ENCODE measurements at regions not wholly inside any gene's neighbourhood (a gene's known extent, or its start where the extent isn't known, plus 50 kb on each side); places are given as distances from the start of the nearest gene placed in this dataset.

DNA sequence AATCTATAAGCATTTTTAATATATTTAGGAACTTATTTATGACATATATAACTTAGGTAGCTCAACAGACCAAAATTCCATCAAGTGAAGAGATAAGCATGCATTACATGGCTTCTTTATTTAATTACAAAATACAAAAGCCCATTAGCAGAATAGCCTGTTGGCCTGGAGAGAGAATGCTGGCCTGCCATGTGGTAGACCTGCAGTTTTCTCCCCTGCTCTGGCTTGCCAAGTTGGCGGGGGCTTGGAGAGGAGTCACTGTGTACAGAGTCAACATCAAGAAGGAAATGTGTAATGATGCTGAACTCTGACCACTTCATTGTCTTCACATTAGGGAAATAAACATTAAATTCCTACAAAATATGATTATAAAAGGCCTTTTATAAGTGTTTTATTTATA is 69.8 kb upstream of the CNTLN start:
- Mint-ChIP-seq H3K4me3 (no peak overlapping the region), H3K27me3 (ENCODE audit: insufficient read depth, low read depth, poor library complexity) (peaks cover 2% of the 10 kb centered on the region), H3K4me1 (peaks cover 6% of the 10 kb centered on the region; the same call in 2 of the 3 replicates), H3K36me3 (ENCODE audit: low read depth) (no peaks in the 10 kb centered on the region), H3K27ac (no peak overlapping the region), H3K9me3 (no peaks in the 10 kb centered on the region)
- Histone ChIP-seq H3K36me3 (ENCODE audit: insufficient read depth) (no peaks in the 10 kb centered on the region), H3K27me3 (ENCODE audit: insufficient read depth) (no peaks in the 10 kb centered on the region), H3K4me1 (ENCODE audit: insufficient read depth) (no peaks in the 10 kb centered on the region), H3K9me2 (ENCODE audit: insufficient read depth) (no peaks in the 10 kb centered on the region), H3K79me2 (replicated peaks; ENCODE audit: insufficient read depth) (no peaks in the 10 kb centered on the region), H3F3A (replicated peaks; ENCODE audit: low read depth) (no peaks in the 10 kb centered on the region), H4K20me1 (replicated peaks; ENCODE audit: insufficient read depth) (no peaks in the 10 kb centered on the region), H3K4me3 (no peak overlapping the region), H3K4me2 (no peak overlapping the region), H3K27ac (ENCODE audit: low read depth) (no peak overlapping the region), H2AFZ (no peak overlapping the region)
- no peak for DNase-seq (ENCODE audit: low spot score)
- TF ChIP-seq POLR2AphosphoS5 (IDR thresholded peaks at IDR 0.05; ENCODE audit: low read depth) (no peak), NANOG (IDR thresholded peaks at IDR 0.05; ENCODE audit: borderline replicate concordance) (no peak)
- ATAC-seq: no peak; the same call in 2 of the 3 replicates

DNA sequence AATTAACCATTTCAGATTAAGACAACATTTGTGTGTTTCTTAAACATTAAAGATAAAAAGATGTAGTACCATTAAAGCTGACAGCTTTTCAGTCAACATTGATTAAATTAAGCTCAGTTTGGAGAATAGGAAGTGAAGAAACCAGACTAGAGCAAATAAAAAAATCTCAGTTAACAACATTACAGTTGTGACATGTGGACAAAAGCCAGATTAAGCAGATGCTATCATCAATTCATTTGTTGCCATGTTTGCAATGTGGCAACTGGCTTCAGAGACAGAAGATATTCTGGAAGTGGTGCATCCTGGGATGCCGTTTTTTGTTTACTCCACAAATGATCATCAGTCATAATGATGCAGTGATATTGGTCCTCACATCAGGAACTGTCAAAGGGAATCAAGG is 70.3 kb upstream of the CNTLN start:
- peaks cover 2% of the 10 kb centered on the region for H3K27me3 Mint-ChIP-seq (ENCODE audit: insufficient read depth, low read depth, poor library complexity)
- Histone ChIP-seq H3K9me2 (ENCODE audit: insufficient read depth) (no peaks in the 10 kb centered on the region), H3K27ac (ENCODE audit: low read depth) (no peak overlapping the region), H3K4me3 (no peak overlapping the region), H4K20me1 (replicated peaks; ENCODE audit: insufficient read depth) (no peaks in the 10 kb centered on the region), H2AFZ (no peak overlapping the region), H3K4me1 (ENCODE audit: insufficient read depth) (no peaks in the 10 kb centered on the region), H3K79me2 (replicated peaks; ENCODE audit: insufficient read depth) (no peaks in the 10 kb centered on the region), H3K4me2 (no peak overlapping the region), H3F3A (replicated peaks; ENCODE audit: low read depth) (no peaks in the 10 kb centered on the region), H3K36me3 (ENCODE audit: insufficient read depth) (no peaks in the 10 kb centered on the region), H3K27me3 (ENCODE audit: insufficient read depth) (no peaks in the 10 kb centered on the region)
- H3K9me3 Mint-ChIP-seq: no peaks in the 10 kb centered on the region
- ATAC-seq (no peak), DNase-seq (ENCODE audit: low spot score) (no peak)
- peaks cover 6% of the 10 kb centered on the region; the same call in 2 of the 3 replicates for H3K4me1 Mint-ChIP-seq
- H3K36me3 Mint-ChIP-seq (ENCODE audit: low read depth): no peaks in the 10 kb centered on the region
- H3K27ac Mint-ChIP-seq: no peak overlapping the region
- no peak overlapping the region for H3K4me3 Mint-ChIP-seq
- no peak for TF ChIP-seq POLR2AphosphoS5 (IDR thresholded peaks at IDR 0.05; ENCODE audit: low read depth)
- no peak for TF ChIP-seq ZNF114 (CRISPR knock-in tag; IDR thresholded peaks at IDR 0.05)
- no peak for TF ChIP-seq STAT1 (IDR thresholded peaks at IDR 0.05; ENCODE audit: unreplicated experiment)
- TF ChIP-seq, protein P1, sequence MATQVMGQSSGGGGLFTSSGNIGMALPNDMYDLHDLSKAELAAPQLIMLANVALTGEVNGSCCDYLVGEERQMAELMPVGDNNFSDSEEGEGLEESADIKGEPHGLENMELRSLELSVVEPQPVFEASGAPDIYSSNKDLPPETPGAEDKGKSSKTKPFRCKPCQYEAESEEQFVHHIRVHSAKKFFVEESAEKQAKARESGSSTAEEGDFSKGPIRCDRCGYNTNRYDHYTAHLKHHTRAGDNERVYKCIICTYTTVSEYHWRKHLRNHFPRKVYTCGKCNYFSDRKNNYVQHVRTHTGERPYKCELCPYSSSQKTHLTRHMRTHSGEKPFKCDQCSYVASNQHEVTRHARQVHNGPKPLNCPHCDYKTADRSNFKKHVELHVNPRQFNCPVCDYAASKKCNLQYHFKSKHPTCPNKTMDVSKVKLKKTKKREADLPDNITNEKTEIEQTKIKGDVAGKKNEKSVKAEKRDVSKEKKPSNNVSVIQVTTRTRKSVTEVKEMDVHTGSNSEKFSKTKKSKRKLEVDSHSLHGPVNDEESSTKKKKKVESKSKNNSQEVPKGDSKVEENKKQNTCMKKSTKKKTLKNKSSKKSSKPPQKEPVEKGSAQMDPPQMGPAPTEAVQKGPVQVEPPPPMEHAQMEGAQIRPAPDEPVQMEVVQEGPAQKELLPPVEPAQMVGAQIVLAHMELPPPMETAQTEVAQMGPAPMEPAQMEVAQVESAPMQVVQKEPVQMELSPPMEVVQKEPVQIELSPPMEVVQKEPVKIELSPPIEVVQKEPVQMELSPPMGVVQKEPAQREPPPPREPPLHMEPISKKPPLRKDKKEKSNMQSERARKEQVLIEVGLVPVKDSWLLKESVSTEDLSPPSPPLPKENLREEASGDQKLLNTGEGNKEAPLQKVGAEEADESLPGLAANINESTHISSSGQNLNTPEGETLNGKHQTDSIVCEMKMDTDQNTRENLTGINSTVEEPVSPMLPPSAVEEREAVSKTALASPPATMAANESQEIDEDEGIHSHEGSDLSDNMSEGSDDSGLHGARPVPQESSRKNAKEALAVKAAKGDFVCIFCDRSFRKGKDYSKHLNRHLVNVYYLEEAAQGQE (IDR thresholded peaks at IDR 0.05; ENCODE audit: unreplicated experiment): no peak
- TF ChIP-seq, protein P2, sequence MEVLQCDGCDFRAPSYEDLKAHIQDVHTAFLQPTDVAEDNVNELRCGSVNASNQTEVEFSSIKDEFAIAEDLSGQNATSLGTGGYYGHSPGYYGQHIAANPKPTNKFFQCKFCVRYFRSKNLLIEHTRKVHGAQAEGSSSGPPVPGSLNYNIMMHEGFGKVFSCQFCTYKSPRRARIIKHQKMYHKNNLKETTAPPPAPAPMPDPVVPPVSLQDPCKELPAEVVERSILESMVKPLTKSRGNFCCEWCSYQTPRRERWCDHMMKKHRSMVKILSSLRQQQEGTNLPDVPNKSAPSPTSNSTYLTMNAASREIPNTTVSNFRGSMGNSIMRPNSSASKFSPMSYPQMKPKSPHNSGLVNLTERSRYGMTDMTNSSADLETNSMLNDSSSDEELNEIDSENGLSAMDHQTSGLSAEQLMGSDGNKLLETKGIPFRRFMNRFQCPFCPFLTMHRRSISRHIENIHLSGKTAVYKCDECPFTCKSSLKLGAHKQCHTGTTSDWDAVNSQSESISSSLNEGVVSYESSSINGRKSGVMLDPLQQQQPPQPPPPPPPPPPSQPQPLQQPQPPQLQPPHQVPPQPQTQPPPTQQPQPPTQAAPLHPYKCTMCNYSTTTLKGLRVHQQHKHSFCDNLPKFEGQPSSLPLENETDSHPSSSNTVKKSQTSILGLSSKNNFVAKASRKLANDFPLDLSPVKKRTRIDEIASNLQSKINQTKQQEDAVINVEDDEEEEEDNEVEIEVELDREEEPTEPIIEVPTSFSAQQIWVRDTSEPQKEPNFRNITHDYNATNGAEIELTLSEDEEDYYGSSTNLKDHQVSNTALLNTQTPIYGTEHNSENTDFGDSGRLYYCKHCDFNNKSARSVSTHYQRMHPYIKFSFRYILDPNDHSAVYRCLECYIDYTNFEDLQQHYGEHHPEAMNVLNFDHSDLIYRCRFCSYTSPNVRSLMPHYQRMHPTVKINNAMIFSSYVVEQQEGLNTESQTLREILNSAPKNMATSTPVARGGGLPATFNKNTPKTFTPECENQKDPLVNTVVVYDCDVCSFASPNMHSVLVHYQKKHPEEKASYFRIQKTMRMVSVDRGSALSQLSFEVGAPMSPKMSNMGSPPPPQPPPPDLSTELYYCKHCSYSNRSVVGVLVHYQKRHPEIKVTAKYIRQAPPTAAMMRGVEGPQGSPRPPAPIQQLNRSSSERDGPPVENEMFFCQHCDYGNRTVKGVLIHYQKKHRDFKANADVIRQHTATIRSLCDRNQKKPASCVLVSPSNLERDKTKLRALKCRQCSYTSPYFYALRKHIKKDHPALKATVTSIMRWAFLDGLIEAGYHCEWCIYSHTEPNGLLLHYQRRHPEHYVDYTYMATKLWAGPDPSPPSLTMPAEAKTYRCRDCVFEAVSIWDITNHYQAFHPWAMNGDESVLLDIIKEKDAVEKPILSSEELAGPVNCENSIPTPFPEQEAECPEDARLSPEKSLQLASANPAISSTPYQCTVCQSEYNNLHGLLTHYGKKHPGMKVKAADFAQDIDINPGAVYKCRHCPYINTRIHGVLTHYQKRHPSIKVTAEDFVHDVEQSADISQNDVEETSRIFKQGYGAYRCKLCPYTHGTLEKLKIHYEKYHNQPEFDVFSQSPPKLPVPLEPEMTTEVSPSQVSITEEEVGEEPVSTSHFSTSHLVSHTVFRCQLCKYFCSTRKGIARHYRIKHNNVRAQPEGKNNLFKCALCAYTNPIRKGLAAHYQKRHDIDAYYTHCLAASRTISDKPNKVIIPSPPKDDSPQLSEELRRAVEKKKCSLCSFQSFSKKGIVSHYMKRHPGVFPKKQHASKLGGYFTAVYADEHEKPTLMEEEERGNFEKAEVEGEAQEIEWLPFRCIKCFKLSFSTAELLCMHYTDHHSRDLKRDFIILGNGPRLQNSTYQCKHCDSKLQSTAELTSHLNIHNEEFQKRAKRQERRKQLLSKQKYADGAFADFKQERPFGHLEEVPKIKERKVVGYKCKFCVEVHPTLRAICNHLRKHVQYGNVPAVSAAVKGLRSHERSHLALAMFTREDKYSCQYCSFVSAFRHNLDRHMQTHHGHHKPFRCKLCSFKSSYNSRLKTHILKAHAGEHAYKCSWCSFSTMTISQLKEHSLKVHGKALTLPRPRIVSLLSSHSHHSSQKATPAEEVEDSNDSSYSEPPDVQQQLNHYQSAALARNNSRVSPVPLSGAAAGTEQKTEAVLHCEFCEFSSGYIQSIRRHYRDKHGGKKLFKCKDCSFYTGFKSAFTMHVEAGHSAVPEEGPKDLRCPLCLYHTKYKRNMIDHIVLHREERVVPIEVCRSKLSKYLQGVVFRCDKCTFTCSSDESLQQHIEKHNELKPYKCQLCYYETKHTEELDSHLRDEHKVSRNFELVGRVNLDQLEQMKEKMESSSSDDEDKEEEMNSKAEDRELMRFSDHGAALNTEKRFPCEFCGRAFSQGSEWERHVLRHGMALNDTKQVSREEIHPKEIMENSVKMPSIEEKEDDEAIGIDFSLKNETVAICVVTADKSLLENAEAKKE (CRISPR knock-in tag; IDR thresholded peaks at IDR 0.05): no peak
- TF ChIP-seq, protein P3, sequence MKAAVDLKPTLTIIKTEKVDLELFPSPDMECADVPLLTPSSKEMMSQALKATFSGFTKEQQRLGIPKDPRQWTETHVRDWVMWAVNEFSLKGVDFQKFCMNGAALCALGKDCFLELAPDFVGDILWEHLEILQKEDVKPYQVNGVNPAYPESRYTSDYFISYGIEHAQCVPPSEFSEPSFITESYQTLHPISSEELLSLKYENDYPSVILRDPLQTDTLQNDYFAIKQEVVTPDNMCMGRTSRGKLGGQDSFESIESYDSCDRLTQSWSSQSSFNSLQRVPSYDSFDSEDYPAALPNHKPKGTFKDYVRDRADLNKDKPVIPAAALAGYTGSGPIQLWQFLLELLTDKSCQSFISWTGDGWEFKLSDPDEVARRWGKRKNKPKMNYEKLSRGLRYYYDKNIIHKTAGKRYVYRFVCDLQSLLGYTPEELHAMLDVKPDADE (IDR thresholded peaks at IDR 0.05): no peak
- no peak for TF ChIP-seq EZH2 (IDR thresholded peaks at IDR 0.05; ENCODE audit: low read depth, unreplicated experiment)
- TF ChIP-seq, protein P4, sequence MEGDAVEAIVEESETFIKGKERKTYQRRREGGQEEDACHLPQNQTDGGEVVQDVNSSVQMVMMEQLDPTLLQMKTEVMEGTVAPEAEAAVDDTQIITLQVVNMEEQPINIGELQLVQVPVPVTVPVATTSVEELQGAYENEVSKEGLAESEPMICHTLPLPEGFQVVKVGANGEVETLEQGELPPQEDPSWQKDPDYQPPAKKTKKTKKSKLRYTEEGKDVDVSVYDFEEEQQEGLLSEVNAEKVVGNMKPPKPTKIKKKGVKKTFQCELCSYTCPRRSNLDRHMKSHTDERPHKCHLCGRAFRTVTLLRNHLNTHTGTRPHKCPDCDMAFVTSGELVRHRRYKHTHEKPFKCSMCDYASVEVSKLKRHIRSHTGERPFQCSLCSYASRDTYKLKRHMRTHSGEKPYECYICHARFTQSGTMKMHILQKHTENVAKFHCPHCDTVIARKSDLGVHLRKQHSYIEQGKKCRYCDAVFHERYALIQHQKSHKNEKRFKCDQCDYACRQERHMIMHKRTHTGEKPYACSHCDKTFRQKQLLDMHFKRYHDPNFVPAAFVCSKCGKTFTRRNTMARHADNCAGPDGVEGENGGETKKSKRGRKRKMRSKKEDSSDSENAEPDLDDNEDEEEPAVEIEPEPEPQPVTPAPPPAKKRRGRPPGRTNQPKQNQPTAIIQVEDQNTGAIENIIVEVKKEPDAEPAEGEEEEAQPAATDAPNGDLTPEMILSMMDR (conservative IDR thresholded peaks at IDR 0.05; ENCODE audit: low read depth in 2 of 2): no peak
- TF ChIP-seq EZH2phosphoT487 (IDR thresholded peaks at IDR 0.05; ENCODE audit: unreplicated experiment): no peak
